Muscle of leg (tissue), 3 donors: ENCODE measurements at regions not wholly inside any gene's neighbourhood (a gene's known extent, or its start where the extent isn't known, plus 50 kb on each side); places are given as distances from the start of the nearest gene placed in this dataset.
"Not testable (repeated sequence)": the region's sequence is repeated elsewhere in the genome, so short reads cannot be mapped to it uniquely, and the experiment has no call there.

Experiments
- DNase-seq: peaks from one replicate; pipeline ENCODE4 v3.0.0; 2013
- H3K27ac ChIP-seq: one replicate; pipeline ENCODE4 v1.5.1; 2013; ENCODE audit warnings: mild to moderate bottlenecking, low read length, control low read depth
- H3K27me3 ChIP-seq: one replicate; pipeline ENCODE4 v1.6.1; 2013; ENCODE audit warnings: low read length; ENCODE audit not compliant: control insufficient read depth, insufficient read depth
- H3K36me3 ChIP-seq: one replicate; pipeline ENCODE4 v1.6.1; 2013; ENCODE audit warnings: low read length; ENCODE audit not compliant: control insufficient read depth, insufficient read depth
- H3K4me1 ChIP-seq: one replicate; pipeline ENCODE4 v1.6.1; 2013; ENCODE audit warnings: low read length; ENCODE audit not compliant: control insufficient read depth, insufficient read depth
- H3K4me3 ChIP-seq: one replicate; pipeline ENCODE4 v1.5.1; 2013; ENCODE audit warnings: low read length, control low read depth
- H3K9me3 ChIP-seq: replicated peaks from 2 replicates; pipeline ENCODE4 v1.6.1; 2013; ENCODE audit warnings: low read depth, low read length; ENCODE audit not compliant: control insufficient read depth
- WGBS: methylation state at CpG from one replicate; pipeline ENCODE4 v1.1.5; 2013; ENCODE audit warnings: missing lambda C conversion rate; ENCODE audit not compliant: insufficient coverage; 5-methylcytosine and 5-hydroxymethylcytosine counted together

GRCh38 chr9:134531220-134531970 is 110.2 kb upstream of the COL5A1 start:
- DNase-seq, result peak; percentile 82
- H3K36me3 ChIP-seq, result no peaks in the 10 kb centered on the region
- H3K9me3 ChIP-seq, result peaks cover 8% of the 10 kb centered on the region
- no peak overlapping the region for H3K4me3 ChIP-seq
- peaks cover 23% of the 10 kb centered on the region for H3K4me1 ChIP-seq
- peak overlapping the region; percentile 24 for H3K27ac ChIP-seq
- WGBS, result 40% methylated on average over 1 of the region's 9 CpGs
- H3K27me3 ChIP-seq, result peaks cover 4% of the 10 kb centered on the region

DNA sequence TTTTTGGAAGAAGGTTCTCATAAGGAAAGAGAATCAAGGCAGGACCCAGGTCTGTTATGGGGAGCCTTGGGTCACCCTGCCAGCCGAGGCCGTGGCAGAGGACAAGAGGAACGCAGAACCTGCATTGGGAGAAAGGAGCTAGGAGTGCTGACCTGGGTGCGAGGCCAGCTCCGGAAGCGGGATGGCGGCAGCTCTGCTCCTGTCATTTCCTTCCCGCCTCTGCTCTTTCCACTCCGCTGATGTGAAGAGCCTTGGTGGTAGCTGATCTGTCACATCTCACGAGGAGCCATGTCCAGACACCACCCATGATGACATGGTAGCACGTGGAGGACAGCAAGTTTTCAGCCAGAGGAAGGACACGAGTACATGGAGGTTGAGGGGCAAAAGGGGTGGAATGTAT is 109.5 kb upstream of the COL5A1 start:
- Histone ChIP-seq H3K36me3 (no peaks in the 10 kb centered on the region), H3K9me3 (peaks cover 8% of the 10 kb centered on the region), H3K4me3 (no peak overlapping the region), H3K27me3 (peaks cover 2% of the 10 kb centered on the region), H3K4me1 (peaks cover 17% of the 10 kb centered on the region), H3K27ac (no peak overlapping the region)
- 74% methylated on average over 5 of the region's 12 CpGs for WGBS
- DNase-seq, result no peak

DNA sequence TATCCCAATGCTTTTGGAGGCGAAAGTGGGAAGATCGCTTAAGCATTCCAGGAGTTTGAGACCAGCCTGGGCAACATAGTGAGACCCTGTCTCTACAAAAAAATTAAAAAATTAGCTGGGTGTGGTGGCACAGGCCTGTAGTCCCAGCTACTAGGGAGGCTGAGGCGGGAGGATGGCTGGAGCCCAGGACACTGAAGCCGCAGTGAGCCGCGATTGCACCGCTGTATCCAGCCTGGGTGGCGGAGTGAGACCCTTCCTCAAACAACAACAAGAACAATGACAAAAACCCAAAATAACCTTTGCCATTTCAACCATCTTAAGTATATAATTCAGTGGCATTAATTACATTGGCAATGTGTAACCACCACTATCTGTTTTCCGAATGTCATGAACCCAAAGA is 108.9 kb upstream of the COL5A1 start:
- H3K4me3 ChIP-seq, H3K27ac ChIP-seq, H3K27me3 ChIP-seq, DNase-seq, H3K9me3 ChIP-seq, H3K36me3 ChIP-seq: not testable (repeated sequence)
- peaks cover 20% of the 10 kb centered on the region for H3K4me1 ChIP-seq
- 100% methylated on average over 2 of the region's 9 CpGs for WGBS

DNA sequence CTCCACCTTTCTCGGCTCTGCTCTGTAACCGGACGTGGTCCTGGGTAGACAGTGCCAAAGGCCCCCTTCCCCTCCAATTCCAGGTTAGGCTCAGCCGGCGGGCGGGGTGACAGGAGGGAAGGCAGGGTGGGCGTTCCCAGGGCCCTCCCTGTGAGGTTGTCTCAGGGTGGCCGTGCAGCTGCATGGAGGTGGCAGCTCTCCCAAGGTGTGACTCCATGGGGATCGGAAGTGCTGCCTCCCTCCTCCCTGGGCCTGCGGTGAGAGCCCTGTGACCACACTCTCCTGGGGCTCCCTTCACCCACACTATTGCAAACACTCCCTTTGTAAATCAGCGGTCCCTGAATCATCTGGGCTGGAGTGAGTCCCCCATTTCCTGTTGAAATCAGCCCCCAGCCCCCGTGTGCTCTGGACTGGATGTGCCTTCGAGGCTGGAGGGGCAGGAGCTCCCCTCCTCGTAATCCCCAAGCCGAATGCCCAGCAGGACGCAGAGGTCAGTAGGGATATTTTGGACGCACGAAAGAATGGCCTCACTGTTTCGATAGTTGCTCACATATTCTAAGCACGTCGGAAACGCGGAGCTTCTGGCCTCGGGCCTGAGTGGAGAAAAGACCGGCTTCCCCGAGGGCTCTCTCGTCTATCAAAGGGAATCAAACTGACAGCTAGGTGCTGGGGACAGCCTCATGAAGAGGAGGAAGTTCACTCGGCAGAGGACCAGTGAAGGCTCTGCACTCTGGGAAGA is 107.6 kb upstream of the COL5A1 start:
- no peaks in the 10 kb centered on the region for H3K36me3 ChIP-seq
- 42% methylated on average over 20 of the region's 28 CpGs for WGBS
- no peak for DNase-seq

GRCh38 chr9:134534661-134535080 is 106.9 kb upstream of the COL5A1 start:
- Histone ChIP-seq H3K4me3 (no peak overlapping the region), H3K9me3 (peaks cover 8% of the 10 kb centered on the region), H3K27me3 (peaks cover 4% of the 10 kb centered on the region), H3K4me1 (peaks cover 40% of the 10 kb centered on the region), H3K27ac (peak overlapping the region; percentile 66), H3K36me3 (no peaks in the 10 kb centered on the region)
- WGBS, result 82% methylated on average over 4 of the region's 12 CpGs
- DNase-seq, result peak; percentile 72

More for the DNA sequence above, 107.6 kb upstream of the COL5A1 start:
- H3K9me3 ChIP-seq, result peaks cover 8% of the 10 kb centered on the region
- H3K4me1 ChIP-seq, result peaks cover 33% of the 10 kb centered on the region
- H3K27me3 ChIP-seq, result peaks cover 4% of the 10 kb centered on the region
- no peak overlapping the region for H3K4me3 ChIP-seq
- H3K27ac ChIP-seq, result peak overlapping the region; percentile 66

- H3K27ac ChIP-seq, result peak overlapping the region; percentile 48
- H3K27me3 ChIP-seq, result peaks cover 4% of the 10 kb centered on the region
- H3K4me3 ChIP-seq, result no peak overlapping the region
- no peak for DNase-seq
- H3K36me3 ChIP-seq, result no peaks in the 10 kb centered on the region
- 87% methylated on average over 5 of the region's 9 CpGs for WGBS
- peaks cover 7% of the 10 kb centered on the region for H3K9me3 ChIP-seq
- peaks cover 45% of the 10 kb centered on the region for H3K4me1 ChIP-seq
Measured at GRCh38 chr9:134535171-134535570, 106.4 kb upstream of the COL5A1 start.

DNA sequence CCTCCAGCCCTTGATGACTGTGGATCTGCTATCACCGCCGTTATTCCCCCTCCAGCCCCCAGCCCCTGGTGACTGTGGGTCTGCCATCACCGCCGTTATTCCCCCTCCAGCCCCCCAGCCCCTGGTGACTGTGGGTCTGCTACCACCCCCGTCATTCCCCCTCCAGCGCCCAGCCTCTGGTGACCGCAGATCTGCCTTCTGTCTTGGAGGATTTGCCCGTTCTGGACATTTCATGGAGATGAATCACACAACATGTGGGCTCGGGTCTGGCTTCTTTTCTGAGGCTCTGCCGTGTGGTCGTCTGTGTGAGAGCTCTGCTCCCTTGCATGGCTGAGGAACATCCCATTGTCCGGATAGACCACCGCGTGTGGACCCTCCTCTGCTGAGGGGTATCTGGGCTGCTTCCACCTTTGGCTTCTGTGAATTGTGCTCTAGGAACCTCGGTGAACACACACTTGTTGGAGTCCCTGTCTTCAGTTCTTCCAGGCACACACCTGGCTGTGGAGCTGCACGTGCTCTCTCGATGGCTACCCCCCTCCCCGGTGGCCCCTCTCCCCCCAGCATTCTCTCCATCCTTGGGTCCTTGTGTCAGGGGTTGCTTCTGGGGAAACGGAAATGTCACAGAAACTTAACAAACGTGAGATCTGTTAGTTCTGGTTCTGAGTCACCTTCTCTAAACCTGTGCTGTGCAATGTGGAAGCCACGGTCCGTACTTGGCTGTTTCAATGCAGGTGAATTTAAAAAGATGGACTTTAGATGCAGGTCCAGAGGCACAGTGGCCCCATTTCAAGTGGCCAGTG is 105.3 kb upstream of the COL5A1 start:
- no peaks in the 10 kb centered on the region for H3K9me3 ChIP-seq
- H3K4me3 ChIP-seq, result no peak overlapping the region
- no peak for DNase-seq
- H3K27me3 ChIP-seq, result peaks cover 7% of the 10 kb centered on the region
- WGBS, result 68% methylated on average over 15 of the region's 22 CpGs
- H3K4me1 ChIP-seq, result peaks cover 56% of the 10 kb centered on the region
- H3K27ac ChIP-seq, result no peak overlapping the region
- H3K36me3 ChIP-seq, result no peaks in the 10 kb centered on the region

- peak overlapping the region; percentile 97 for H3K27ac ChIP-seq
- no peak overlapping the region for H3K4me3 ChIP-seq
- H3K27me3 ChIP-seq, result peaks cover 7% of the 10 kb centered on the region
- DNase-seq, result no peak
- WGBS, result 90% methylated on average over 14 of the region's 14 CpGs
- no peaks in the 10 kb centered on the region for H3K9me3 ChIP-seq
- H3K36me3 ChIP-seq, result no peaks in the 10 kb centered on the region
- H3K4me1 ChIP-seq, result peaks cover 62% of the 10 kb centered on the region
Measured at GRCh38 chr9:134536931-134537330, 104.7 kb upstream of the COL5A1 start.

GRCh38 chr9:134537951-134538641 is 103.5 kb upstream of the COL5A1 start:
- peaks cover 7% of the 10 kb centered on the region for H3K27me3 ChIP-seq
- 25% methylated on average over 9 of the region's 21 CpGs for WGBS
- no peaks in the 10 kb centered on the region for H3K9me3 ChIP-seq
- peak; percentile 91 for DNase-seq
- H3K4me1 ChIP-seq, result peaks cover 63% of the 10 kb centered on the region
- peak overlapping the region; percentile 97 for H3K27ac ChIP-seq
- H3K36me3 ChIP-seq, result no peaks in the 10 kb centered on the region
- H3K4me3 ChIP-seq, result no peak overlapping the region
